ENCODE measurements at regions not wholly inside any gene's neighbourhood (a gene's known extent, or its start where the extent isn't known, plus 50 kb on each side); places are given as distances from the start of the nearest gene placed in this dataset.

- Histone ChIP-seq H3K27ac (no peak overlapping the region), H3K36me3 (no peaks in the 10 kb centered on the region), H3K27me3 (no peaks in the 10 kb centered on the region), H3K4me3 (no peak overlapping the region), H3K9me3 (peaks cover 0 to 11% of the 10 kb centered on the region in 2 donors), H3K4me1 (peaks cover 0 to 9% of the 10 kb centered on the region in 2 donors)
- DNase-seq (ENCODE audit: low spot score), result no peak
- no peak for TF ChIP-seq CTCF (IDR thresholded peaks at IDR 0.05)
Observed at GRCh38 chr9:108772301-108772894, 83.4 kb downstream of the ACTL7B start.

- Histone ChIP-seq H3K9me3 (peaks cover 0 to 11% of the 10 kb centered on the region in 2 donors), H3K27ac (no peak overlapping the region), H3K4me3 (no peak overlapping the region), H3K4me1 (no peaks in the 10 kb centered on the region), H3K27me3 (no peaks in the 10 kb centered on the region), H3K36me3 (no peaks in the 10 kb centered on the region)
- peak; percentile 13 for DNase-seq (ENCODE audit: low spot score)
- TF ChIP-seq CTCF (IDR thresholded peaks at IDR 0.05), result no peak
Observed at GRCh38 chr9:108768744-108769143, 87.0 kb downstream of the ACTL7B start.

- Histone ChIP-seq H3K4me1 (no peaks in the 10 kb centered on the region), H3K4me3 (no peak overlapping the region), H3K9me3 (peaks cover 0 to 11% of the 10 kb centered on the region in 2 donors), H3K36me3 (no peaks in the 10 kb centered on the region), H3K27ac (no peak overlapping the region), H3K27me3 (no peaks in the 10 kb centered on the region)
- no peak for DNase-seq (ENCODE audit: low spot score)
- TF ChIP-seq CTCF (IDR thresholded peaks at IDR 0.05), result no peak
Observed at GRCh38 chr9:108766626-108767161, 89.1 kb downstream of the ACTL7B start.

GRCh38 chr9:108765265-108765664, 90.5 kb downstream of the ACTL7B start:
- no peak overlapping the region for H3K4me3 ChIP-seq
- H3K9me3 ChIP-seq, result peaks cover 0 to 9% of the 10 kb centered on the region in 2 donors
- no peaks in the 10 kb centered on the region for H3K4me1 ChIP-seq
- H3K27ac ChIP-seq, result no peak overlapping the region
- no peaks in the 10 kb centered on the region for H3K27me3 ChIP-seq
- DNase-seq (ENCODE audit: low spot score), result no peak
- no peaks in the 10 kb centered on the region for H3K36me3 ChIP-seq
- no peak for TF ChIP-seq CTCF (IDR thresholded peaks at IDR 0.05)

- H3K4me1 ChIP-seq, result no peaks in the 10 kb centered on the region
- DNase-seq (ENCODE audit: low spot score), result no peak
- no peak overlapping the region for H3K27ac ChIP-seq
- no peak overlapping the region for H3K4me3 ChIP-seq
- no peaks in the 10 kb centered on the region for H3K27me3 ChIP-seq
- H3K36me3 ChIP-seq, result no peaks in the 10 kb centered on the region
- H3K9me3 ChIP-seq, result no peaks in the 10 kb centered on the region
- TF ChIP-seq CTCF (IDR thresholded peaks at IDR 0.05), result no peak
Observed at GRCh38 chr9:108762348-108763055, 93.3 kb downstream of the ACTL7B start.
